Fibroblast of upper back skin (primary cell): ENCODE measurements at regions not wholly inside any gene's neighbourhood (a gene's known extent, or its start where the extent isn't known, plus 50 kb on each side); places are given as distances from the start of the nearest gene placed in this dataset.
"Not testable (repeated sequence)": the region's sequence is repeated elsewhere in the genome, so short reads cannot be mapped to it uniquely, and the experiment has no call there.

Experiments used
- DNase-seq: peaks from one replicate; pipeline ENCODE4 v3.0.0-alpha.2; 2013

GRCh38 chr13:74555651-74556420 is 421.6 kb upstream of the KLF12 start:
- peak; percentile 22 for DNase-seq

GRCh38 chr13:74555276-74555625 is 421.0 kb upstream of the KLF12 start:
- DNase-seq = no peak

GRCh38 chr13:74554569-74555275 is 420.5 kb upstream of the KLF12 start:
- no peak for DNase-seq

- DNase-seq = peak; percentile 52
These were observed 415.8 kb upstream of the KLF12 start for GRCh38 chr13:74550039-74550438.

GRCh38 chr13:74536649-74537048 is 402.4 kb upstream of the KLF12 start:
- DNase-seq = not testable (repeated sequence)

- no peak for DNase-seq
These were observed 399.0 kb upstream of the KLF12 start for GRCh38 chr13:74533226-74533625.

- peak; percentile 87 for DNase-seq
These were observed 395.8 kb upstream of the KLF12 start for GRCh38 chr13:74530011-74530410.

- DNase-seq = no peak
These were observed 394.7 kb upstream of the KLF12 start for GRCh38 chr13:74528734-74529513.

- no peak for DNase-seq
These were observed 388.9 kb upstream of the KLF12 start for GRCh38 chr13:74523057-74523456.

- DNase-seq = no peak
These were observed 377.3 kb upstream of the KLF12 start for GRCh38 chr13:74511523-74511922.

- DNase-seq = no peak
These were observed 353.0 kb upstream of the KLF12 start for GRCh38 chr13:74487091-74487722.

GRCh38 chr13:74485757-74486156 is 351.6 kb upstream of the KLF12 start:
- no peak for DNase-seq

GRCh38 chr13:74479124-74479523 is 344.9 kb upstream of the KLF12 start:
- DNase-seq = no peak

- DNase-seq = no peak
These were observed 342.6 kb upstream of the KLF12 start for GRCh38 chr13:74476788-74477187.

- DNase-seq = no peak
These were observed 342.2 kb upstream of the KLF12 start for GRCh38 chr13:74476365-74476764.

- no peak for DNase-seq
These were observed 332.7 kb upstream of the KLF12 start for GRCh38 chr13:74466864-74467263.

- no peak for DNase-seq
These were observed 331.8 kb upstream of the KLF12 start for GRCh38 chr13:74466020-74466419.

- no peak for DNase-seq
These were observed 331.1 kb upstream of the KLF12 start for GRCh38 chr13:74465271-74465670.

GRCh38 chr13:74464670-74465069 is 330.5 kb upstream of the KLF12 start:
- no peak for DNase-seq

GRCh38 chr13:74461011-74461410 is 326.8 kb upstream of the KLF12 start:
- no peak for DNase-seq

- DNase-seq = no peak
These were observed 318.7 kb upstream of the KLF12 start for GRCh38 chr13:74452881-74453280.

- DNase-seq = peak; percentile 30
These were observed 318.0 kb upstream of the KLF12 start for GRCh38 chr13:74452176-74452575.

- DNase-seq = peak; percentile 74
These were observed 316.8 kb upstream of the KLF12 start for GRCh38 chr13:74450964-74451363.
